IMR-90 (cell line): ENCODE measurements at regions not wholly inside any gene's neighbourhood (a gene's known extent, or its start where the extent isn't known, plus 50 kb on each side); places are given as distances from the start of the nearest gene placed in this dataset.

Source experiments
- ATAC-seq: fragments of 200-7000 bp; cut with Tn5 transposase; 2 replicates; pipeline ENCODE4 v1.9.1; 2020; ENCODE audit warnings: low read depth, mild to moderate bottlenecking, moderate library complexity
- BruUV-seq: library from RNA; stranded (reverse); fragments of 400-500 nt; replicated peaks from 2 replicates; lab custom pipeline; 2021; lab: Mats Ljungman, UMichigan
- CTCF ChIA-PET: fragments of 300-600 bp; formaldehyde crosslinking; extraction: SDS; loops from one replicate; lab custom pipeline; 2021; ENCODE audit warnings: antibody characterized with exemption; lab: Yijun Ruan, JAX
- POLR2A ChIA-PET: fragments of 300-600 bp; sonication (Branson Sonifier 250); formaldehyde crosslinking; loops from one replicate; lab custom pipeline; 2022; ENCODE audit warnings: antibody characterized with exemption; ENCODE audit not compliant: unreplicated experiment; lab: Charles Lee
- DNase-seq: peaks from one replicate; pipeline ENCODE4 v3.0.0; 2013
- H2AFZ ChIP-seq: replicated peaks from 2 replicates; pipeline ENCODE3; 2013; ENCODE audit warnings: low read length, mild to moderate bottlenecking; ENCODE audit not compliant: poor library complexity
- H2AK5ac ChIP-seq: 2 replicates; pipeline ENCODE4 v1.6.1; 2013; ENCODE audit warnings: low read depth, low read length, inconsistent platforms
- H2AK9ac ChIP-seq: replicated peaks from 2 replicates; pipeline ENCODE3; 2013; ENCODE audit warnings: mild to moderate bottlenecking, low read depth, low read length, moderate library complexity; ENCODE audit not compliant: poor library complexity
- H2BK120ac ChIP-seq: 2 replicates; pipeline ENCODE4 v1.6.1; 2013; ENCODE audit warnings: low read depth, low read length, inconsistent platforms
- H2BK15ac ChIP-seq: 3 replicates; pipeline ENCODE4 v1.6.1; 2013; ENCODE audit warnings: low read depth, low read length, inconsistent platforms
- H2BK20ac ChIP-seq: 2 replicates; pipeline ENCODE4 v1.6.1; 2013; ENCODE audit warnings: low read depth, mild to moderate bottlenecking, inconsistent platforms, low read length, moderate library complexity
- H2BK5ac ChIP-seq: 2 replicates; pipeline ENCODE4 v1.6.1; 2013; ENCODE audit warnings: mild to moderate bottlenecking, low read depth, low read length, inconsistent platforms; ENCODE audit not compliant: poor library complexity, severe bottlenecking
- H3K14ac ChIP-seq: replicated peaks from 2 replicates; pipeline ENCODE4 v1.6.1; 2013; ENCODE audit warnings: low read depth, low read length, inconsistent platforms
- H3K18ac ChIP-seq: 2 replicates; pipeline ENCODE4 v1.6.1; 2013; ENCODE audit warnings: low read depth, low read length, control low read depth
- H3K23ac ChIP-seq: 2 replicates; pipeline ENCODE4 v1.6.1; 2013; ENCODE audit warnings: low read depth, low read length, inconsistent platforms
- H3K27ac ChIP-seq: 2 replicates; pipeline ENCODE4 v1.5.1; 2013; ENCODE audit warnings: mild to moderate bottlenecking, control low read depth, low read length; ENCODE audit not compliant: insufficient read depth
- H3K27me3 ChIP-seq: 2 replicates; pipeline ENCODE4 v1.6.1; 2013; ENCODE audit warnings: low read length; ENCODE audit not compliant: control insufficient read depth, insufficient read depth
- H3K36me3 ChIP-seq: 2 replicates; pipeline ENCODE4 v1.6.1; 2013; ENCODE audit warnings: low read length, mixed read lengths; ENCODE audit not compliant: control insufficient read depth, insufficient read depth
- H3K4ac ChIP-seq: 2 replicates; pipeline ENCODE4 v1.6.1; 2013; ENCODE audit warnings: low read depth, low read length, inconsistent platforms
- H3K4me1 ChIP-seq: 2 replicates; pipeline ENCODE4 v1.6.1; 2013; ENCODE audit warnings: low read length, mixed read lengths; ENCODE audit not compliant: control insufficient read depth, insufficient read depth
- H3K4me2 ChIP-seq: 2 replicates; pipeline ENCODE4 v1.6.1; 2013; ENCODE audit warnings: low read depth, mild to moderate bottlenecking, control low read depth, low read length, moderate library complexity
- H3K4me3 ChIP-seq: 2 replicates; pipeline ENCODE4 v1.5.1; 2013; ENCODE audit warnings: low read depth, mild to moderate bottlenecking, control low read depth, low read length, moderate library complexity; ENCODE audit not compliant: insufficient read depth
- H3K56ac ChIP-seq: 2 replicates; pipeline ENCODE4 v1.6.1; 2013; ENCODE audit warnings: low read length, inconsistent platforms; ENCODE audit not compliant: insufficient read depth; ENCODE audit errors: extremely low read depth
- H3K79me1 ChIP-seq, 2 experiments: 2 replicates each; pipeline ENCODE4 v1.6.1; 2013; ENCODE audit warnings: low read length in 2 of 2, inconsistent platforms in 1 of 2, low read depth in 1 of 2
- H3K9ac ChIP-seq: 2 replicates; pipeline ENCODE4 v1.6.1; 2013; ENCODE audit warnings: low read depth, low read length, control low read depth
- H3K9me1 ChIP-seq: 2 replicates; pipeline ENCODE4 v1.6.1; 2013; ENCODE audit warnings: low read length, inconsistent platforms; ENCODE audit not compliant: insufficient read depth
- H3K9me3 ChIP-seq: 2 replicates; pipeline ENCODE4 v1.6.1; 2013; ENCODE audit warnings: low read length; ENCODE audit not compliant: control insufficient read depth, insufficient read depth
- H4K20me1 ChIP-seq: 2 replicates; pipeline ENCODE4 v1.6.1; 2013; ENCODE audit warnings: low read length, inconsistent platforms; ENCODE audit not compliant: insufficient read depth
- H4K5ac ChIP-seq: 2 replicates; pipeline ENCODE4 v1.6.1; 2013; ENCODE audit warnings: mild to moderate bottlenecking, low read depth, low read length, control low read depth
- H4K8ac ChIP-seq, 2 experiments: 2 replicates each; pipeline ENCODE4 v1.6.1; 2013; ENCODE audit warnings: low read depth in 2 of 2, low read length in 2 of 2, control low read depth in 1 of 2, inconsistent platforms in 1 of 2
- H4K91ac ChIP-seq: 2 replicates; pipeline ENCODE4 v1.6.1; 2013; ENCODE audit warnings: low read depth, low read length, inconsistent platforms; ENCODE audit not compliant: insufficient read depth
- BHLHE40 ChIP-seq: fragments of 150-350 bp; IDR thresholded peaks from 2 replicates; pipeline ENCODE4 v1.6.1; 2016; ENCODE audit warnings: mild to moderate bottlenecking, low read depth, low read length
- CEBPB ChIP-seq: IDR thresholded peaks from 2 replicates; pipeline ENCODE4 v1.6.1; 2012; ENCODE audit warnings: low read depth, low read length, improper control_type of control experiment
- MAFK ChIP-seq: IDR thresholded peaks from 2 replicates; pipeline ENCODE4 v1.6.1; 2012; ENCODE audit warnings: low read depth, low read length, improper control_type of control experiment
- NFE2L2 ChIP-seq: fragments of 150-350 bp; IDR thresholded peaks from 2 replicates; pipeline ENCODE4 v1.6.1; 2016; ENCODE audit warnings: low read depth, mild to moderate bottlenecking, low read length
- POLR2A ChIP-seq: IDR thresholded peaks from 2 replicates; pipeline ENCODE4 v1.6.1; 2012; ENCODE audit warnings: mild to moderate bottlenecking, low read depth, low read length
- RAD21 ChIP-seq: IDR thresholded peaks from 2 replicates; pipeline ENCODE4 v1.6.1; 2012; ENCODE audit warnings: low read length, improper control_type of control experiment
- RFX5 ChIP-seq: IDR thresholded peaks from 2 replicates; pipeline ENCODE4 v1.8.0; 2012; ENCODE audit warnings: low read depth, mild to moderate bottlenecking, low read length, moderate library complexity
- WGBS, 2 experiments: methylation state at CpG; one replicate each; pipeline versions ENCODE4 v1.1.5 to v1.1.7; 2013; ENCODE audit warnings: missing lambda C conversion rate in 2 of 2; ENCODE audit not compliant: insufficient read length in 1 of 2; ENCODE audit errors: extremely low coverage in 2 of 2; 5-methylcytosine and 5-hydroxymethylcytosine counted together
- dilution Hi-C: fragments of 300-500 bp; cut with HindIII; formaldehyde crosslinking; loops from one replicate; pipeline ENCODE4 v1.14.3; 2018; ENCODE audit warnings: low sequenced_read_pairs; ENCODE audit not compliant: unreplicated experiment
- in situ Hi-C: fragments of 300-500 bp; cut with MboI; formaldehyde crosslinking; loops from 3 replicates; pipeline ENCODE4 v1.14.3; 2019; ENCODE audit warnings: low sequenced_read_pairs, inconsistent platforms, mixed read lengths
- intact Hi-C: fragments of 100-400 bp; cut with micrococcal nuclease; formaldehyde crosslinking; loops from 2 replicates; pipeline ENCODE4 v1.10.0; 2022
- TF ChIP-seq, protein P1 (sequence below): conservative IDR thresholded peaks from 2 replicates; pipeline ENCODE4 v1.5.1; 2012; ENCODE audit warnings: mild to moderate bottlenecking, low read depth, low read length, improper control_type of control experiment

DNA sequence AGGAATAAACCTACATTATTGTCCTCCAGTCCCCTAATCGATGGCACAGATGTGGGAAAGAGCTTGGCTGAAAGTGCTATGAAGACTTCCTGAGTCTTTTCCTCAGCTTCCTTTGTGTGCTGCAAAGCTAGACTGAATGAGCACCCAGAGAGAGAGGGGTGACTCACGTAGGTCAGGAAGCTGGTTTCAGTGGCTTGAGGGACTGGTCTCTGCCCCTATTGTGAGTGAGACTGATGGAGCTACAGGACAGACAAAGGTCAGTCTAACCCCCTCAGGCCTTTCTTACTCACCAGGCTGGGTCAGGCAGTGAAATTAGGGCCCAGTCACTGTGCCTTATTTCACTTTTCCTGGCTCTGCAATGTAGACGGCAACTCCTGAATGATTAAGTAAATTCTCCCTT, 171.1 kb upstream of the GRB10 start:
- DNase-seq: peak; percentile 15
- Histone ChIP-seq H2BK20ac (no peak overlapping the region), H2AFZ (no peak overlapping the region), H3K14ac (no peak overlapping the region), H3K4ac (no peak overlapping the region), H2BK5ac (no peak overlapping the region), H3K56ac (no peak overlapping the region), H2BK120ac (no peak overlapping the region), H4K5ac (no peak overlapping the region), H3K4me1 (no peaks in the 10 kb centered on the region), H4K8ac (no peak overlapping the region), H3K79me1 (no peaks in the 10 kb centered on the region), H2BK15ac (no peak overlapping the region), H3K9me3 (no peaks in the 10 kb centered on the region), H3K23ac (no peak overlapping the region), H3K9me1 (no peaks in the 10 kb centered on the region), H3K9ac (no peak overlapping the region), H3K27me3 (peaks cover 4% of the 10 kb centered on the region), H3K4me3 (no peak overlapping the region), H3K36me3 (no peaks in the 10 kb centered on the region), H2AK5ac (no peak overlapping the region), H4K91ac (no peak overlapping the region), H2AK9ac (no peak overlapping the region), H3K18ac (no peak overlapping the region), H3K27ac (no peak overlapping the region), H3K4me2 (no peak overlapping the region), H4K20me1 (no peaks in the 10 kb centered on the region)
- BruUV-seq: no TSS peak
- no peak; the same call in 1 of the 2 replicates for ATAC-seq
- dilution Hi-C loops (no loop called here), intact Hi-C loops (no loop called here), in situ Hi-C loops (no loop called here)
- ChIA-PET CTCF (no interaction called here), POLR2A (no interaction called here)
- no CpG with 5 or more reads among the region's 3 CpGs for WGBS, 2 experiments
- no peak for TF ChIP-seq RFX5
- TF ChIP-seq CEBPB: no peak
- no peak for TF ChIP-seq NFE2L2
- no peak for TF ChIP-seq BHLHE40
- no peak for TF ChIP-seq POLR2A
- no peak for TF ChIP-seq MAFK
- no peak for TF ChIP-seq RAD21
- TF ChIP-seq, protein P1, sequence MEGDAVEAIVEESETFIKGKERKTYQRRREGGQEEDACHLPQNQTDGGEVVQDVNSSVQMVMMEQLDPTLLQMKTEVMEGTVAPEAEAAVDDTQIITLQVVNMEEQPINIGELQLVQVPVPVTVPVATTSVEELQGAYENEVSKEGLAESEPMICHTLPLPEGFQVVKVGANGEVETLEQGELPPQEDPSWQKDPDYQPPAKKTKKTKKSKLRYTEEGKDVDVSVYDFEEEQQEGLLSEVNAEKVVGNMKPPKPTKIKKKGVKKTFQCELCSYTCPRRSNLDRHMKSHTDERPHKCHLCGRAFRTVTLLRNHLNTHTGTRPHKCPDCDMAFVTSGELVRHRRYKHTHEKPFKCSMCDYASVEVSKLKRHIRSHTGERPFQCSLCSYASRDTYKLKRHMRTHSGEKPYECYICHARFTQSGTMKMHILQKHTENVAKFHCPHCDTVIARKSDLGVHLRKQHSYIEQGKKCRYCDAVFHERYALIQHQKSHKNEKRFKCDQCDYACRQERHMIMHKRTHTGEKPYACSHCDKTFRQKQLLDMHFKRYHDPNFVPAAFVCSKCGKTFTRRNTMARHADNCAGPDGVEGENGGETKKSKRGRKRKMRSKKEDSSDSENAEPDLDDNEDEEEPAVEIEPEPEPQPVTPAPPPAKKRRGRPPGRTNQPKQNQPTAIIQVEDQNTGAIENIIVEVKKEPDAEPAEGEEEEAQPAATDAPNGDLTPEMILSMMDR: no peak
